Prostate gland (tissue), 2 donors: ENCODE measurements at regions not wholly inside any gene's neighbourhood (a gene's known extent, or its start where the extent isn't known, plus 50 kb on each side); places are given as distances from the start of the nearest gene placed in this dataset.

Experiments used
- DNase-seq: peaks from one replicate; pipeline ENCODE4 v3.0.0-alpha.2; 2019; ENCODE audit warnings: low spot score
- H3K27ac ChIP-seq, 2 donors: fragments of 200-600 bp; sonication (generic); 2 replicates each; pipeline ENCODE4 v1.5.1; 2017 to 2019
- H3K27me3 ChIP-seq: fragments of 200-600 bp; sonication (generic); replicated peaks from 2 replicates; pipeline ENCODE4 v1.5.1; 2019; ENCODE audit not compliant: insufficient read depth
- H3K36me3 ChIP-seq, 2 donors: fragments of 200-600 bp; sonication (generic); 1 replicate in 1 of 2; 2 replicates in 1 of 2; pipeline versions ENCODE4 v1.5.1 to v1.8.1; 2017 to 2019
- H3K4me1 ChIP-seq: fragments of 200-600 bp; sonication (generic); replicated peaks from 2 replicates; pipeline ENCODE4 v1.5.1; 2019
- H3K4me3 ChIP-seq, 2 donors: fragments of 200-600 bp; sonication (generic); 2 replicates each; pipeline ENCODE4 v1.5.1; 2017 to 2019
- H3K9me3 ChIP-seq: fragments of 200-600 bp; sonication (generic); 2 replicates; pipeline ENCODE4 v1.5.1; 2017
- POLR2A ChIP-seq: fragments of 450-650 bp; IDR thresholded peaks from one replicate; pipeline ENCODE4 v1.6.1; 2016; ENCODE audit warnings: antibody characterized with exemption, mild to moderate bottlenecking
- POLR2AphosphoS5 ChIP-seq: sonication (generic); formaldehyde crosslinking; IDR thresholded peaks from one replicate; pipeline ENCODE4 v1.6.1; 2017; ENCODE audit warnings: antibody characterized with exemption
- WGBS: methylation state at CpG from one replicate; pipeline ENCODE4 v1.1.5; 2018; 5-methylcytosine and 5-hydroxymethylcytosine counted together
- intact Hi-C: fragments of 100-400 bp; cut with DNase I; formaldehyde crosslinking; loops from one replicate; pipeline ENCODE4 v1.14.2; 2022
- TF ChIP-seq, protein P1 (sequence below), 4 experiments: fragments of 200-600 bp in 2 of 4; fragments of 450-650 bp in 2 of 4; sonication (generic) in 2 of 4; IDR thresholded peaks; 1 replicate in 3 of 4; 2 replicates in 1 of 4; pipeline ENCODE4 v1.5.1; 2016 to 2019; ENCODE audit warnings: antibody characterized with exemption in 4 of 4, mild to moderate bottlenecking in 2 of 4, moderate library complexity in 2 of 4

- no peaks in the 10 kb centered on the region for H3K36me3 ChIP-seq
- DNase-seq: no peak
- H3K9me3 ChIP-seq: no peaks in the 10 kb centered on the region
- 43% methylated on average over 5 of the region's 5 CpGs for WGBS
- no peak overlapping the region for H3K27ac ChIP-seq
- H3K4me1 ChIP-seq: no peaks in the 10 kb centered on the region
- H3K4me3 ChIP-seq: no peak overlapping the region
- TF ChIP-seq POLR2A: no peak
- H3K27me3 ChIP-seq: no peaks in the 10 kb centered on the region
- intact Hi-C loops: no loop called here
Measured at GRCh38 chr4:74624351-74625151, 169.8 kb downstream of the BTC start.

DNA sequence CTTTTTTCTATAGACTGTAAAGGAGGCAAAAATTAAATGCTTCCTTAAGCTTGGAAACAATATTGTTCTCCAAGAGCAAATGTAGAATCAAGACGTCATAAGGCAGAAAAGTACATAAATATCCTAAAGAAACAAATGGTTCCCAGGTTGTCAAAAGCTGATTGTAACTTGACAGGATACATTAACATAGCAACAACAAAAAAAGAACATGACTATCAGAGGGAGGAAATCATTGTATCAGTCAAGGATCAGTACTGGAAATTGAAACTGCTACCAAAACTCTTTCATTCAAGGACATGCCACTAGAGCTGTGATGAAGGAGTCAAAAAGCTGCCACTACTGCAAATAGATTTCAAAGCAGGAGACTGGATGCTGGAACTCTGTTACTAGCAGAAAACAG, 168.3 kb downstream of the BTC start:
- TF ChIP-seq POLR2A: no peak

DNA sequence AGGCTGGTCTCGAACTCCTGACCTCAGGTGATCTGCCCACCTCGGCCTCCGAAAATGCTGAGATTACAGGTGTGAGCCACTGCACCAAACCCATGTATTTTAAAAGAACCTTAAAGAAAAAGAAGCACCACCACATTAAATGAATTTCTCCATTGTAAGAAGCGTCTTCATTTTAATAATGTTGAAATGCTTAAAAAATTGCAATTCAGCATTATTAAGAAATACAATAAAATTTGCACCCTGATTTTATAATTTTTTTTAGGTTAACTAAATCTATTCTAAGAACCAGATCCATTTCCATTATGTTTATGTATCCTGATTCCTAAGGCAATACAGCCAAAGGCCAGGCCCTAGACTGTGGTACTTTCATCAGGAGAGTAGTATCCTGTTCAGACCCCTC, 167.2 kb downstream of the BTC start:
- no peaks in the 10 kb centered on the region for H3K27me3 ChIP-seq
- H3K36me3 ChIP-seq: no peaks in the 10 kb centered on the region
- H3K4me3 ChIP-seq: no peak overlapping the region
- 96% methylated on average over 4 of the region's 4 CpGs for WGBS
- no peak for DNase-seq
- TF ChIP-seq, protein P1, sequence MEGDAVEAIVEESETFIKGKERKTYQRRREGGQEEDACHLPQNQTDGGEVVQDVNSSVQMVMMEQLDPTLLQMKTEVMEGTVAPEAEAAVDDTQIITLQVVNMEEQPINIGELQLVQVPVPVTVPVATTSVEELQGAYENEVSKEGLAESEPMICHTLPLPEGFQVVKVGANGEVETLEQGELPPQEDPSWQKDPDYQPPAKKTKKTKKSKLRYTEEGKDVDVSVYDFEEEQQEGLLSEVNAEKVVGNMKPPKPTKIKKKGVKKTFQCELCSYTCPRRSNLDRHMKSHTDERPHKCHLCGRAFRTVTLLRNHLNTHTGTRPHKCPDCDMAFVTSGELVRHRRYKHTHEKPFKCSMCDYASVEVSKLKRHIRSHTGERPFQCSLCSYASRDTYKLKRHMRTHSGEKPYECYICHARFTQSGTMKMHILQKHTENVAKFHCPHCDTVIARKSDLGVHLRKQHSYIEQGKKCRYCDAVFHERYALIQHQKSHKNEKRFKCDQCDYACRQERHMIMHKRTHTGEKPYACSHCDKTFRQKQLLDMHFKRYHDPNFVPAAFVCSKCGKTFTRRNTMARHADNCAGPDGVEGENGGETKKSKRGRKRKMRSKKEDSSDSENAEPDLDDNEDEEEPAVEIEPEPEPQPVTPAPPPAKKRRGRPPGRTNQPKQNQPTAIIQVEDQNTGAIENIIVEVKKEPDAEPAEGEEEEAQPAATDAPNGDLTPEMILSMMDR (IDR thresholded peaks at IDR 0.05): no peak
- no peak for TF ChIP-seq POLR2AphosphoS5
- no peak for TF ChIP-seq POLR2A
- intact Hi-C loops: no loop called here
- no peak overlapping the region for H3K27ac ChIP-seq
- no peaks in the 10 kb centered on the region for H3K4me1 ChIP-seq
- H3K9me3 ChIP-seq: no peaks in the 10 kb centered on the region

More for the DNA sequence above, 168.3 kb downstream of the BTC start:
- intact Hi-C loops: no loop called here
- no peak overlapping the region for H3K27ac ChIP-seq
- no peaks in the 10 kb centered on the region for H3K27me3 ChIP-seq
- no peaks in the 10 kb centered on the region for H3K36me3 ChIP-seq
- no peaks in the 10 kb centered on the region for H3K4me1 ChIP-seq
- H3K9me3 ChIP-seq: no peaks in the 10 kb centered on the region
- no peak for DNase-seq
- 55% methylated on average over 1 of the region's 1 CpG for WGBS
- no peak overlapping the region for H3K4me3 ChIP-seq

DNA sequence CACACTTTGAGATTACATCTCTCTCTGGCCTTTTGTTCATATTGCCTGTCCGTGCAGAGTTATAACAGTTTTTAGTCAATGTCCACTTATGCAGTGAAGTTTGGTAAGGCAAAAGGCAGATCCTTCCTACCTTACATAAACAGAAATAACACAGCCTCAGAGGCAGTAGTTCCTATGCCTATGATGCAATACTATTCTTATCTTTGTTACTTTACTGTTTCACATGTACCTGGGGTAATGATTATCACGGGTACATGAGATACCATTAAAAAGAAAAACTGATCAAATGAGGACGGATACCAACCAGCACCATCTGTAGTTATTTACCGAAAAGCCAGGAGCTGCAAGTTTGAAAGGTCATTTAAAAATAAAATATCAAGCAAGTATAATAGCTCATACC, 166.8 kb downstream of the BTC start:
- TF ChIP-seq, protein P1 (IDR thresholded peaks at IDR 0.05): no peak
- TF ChIP-seq POLR2A: no peak
- TF ChIP-seq POLR2AphosphoS5: no peak
- Histone ChIP-seq H3K36me3 (no peaks in the 10 kb centered on the region), H3K4me1 (no peaks in the 10 kb centered on the region), H3K27ac (no peak overlapping the region), H3K9me3 (no peaks in the 10 kb centered on the region), H3K4me3 (no peak overlapping the region), H3K27me3 (no peaks in the 10 kb centered on the region)
- no peak for DNase-seq
- 81% methylated on average over 4 of the region's 4 CpGs for WGBS
- intact Hi-C loops: no loop called here

DNA sequence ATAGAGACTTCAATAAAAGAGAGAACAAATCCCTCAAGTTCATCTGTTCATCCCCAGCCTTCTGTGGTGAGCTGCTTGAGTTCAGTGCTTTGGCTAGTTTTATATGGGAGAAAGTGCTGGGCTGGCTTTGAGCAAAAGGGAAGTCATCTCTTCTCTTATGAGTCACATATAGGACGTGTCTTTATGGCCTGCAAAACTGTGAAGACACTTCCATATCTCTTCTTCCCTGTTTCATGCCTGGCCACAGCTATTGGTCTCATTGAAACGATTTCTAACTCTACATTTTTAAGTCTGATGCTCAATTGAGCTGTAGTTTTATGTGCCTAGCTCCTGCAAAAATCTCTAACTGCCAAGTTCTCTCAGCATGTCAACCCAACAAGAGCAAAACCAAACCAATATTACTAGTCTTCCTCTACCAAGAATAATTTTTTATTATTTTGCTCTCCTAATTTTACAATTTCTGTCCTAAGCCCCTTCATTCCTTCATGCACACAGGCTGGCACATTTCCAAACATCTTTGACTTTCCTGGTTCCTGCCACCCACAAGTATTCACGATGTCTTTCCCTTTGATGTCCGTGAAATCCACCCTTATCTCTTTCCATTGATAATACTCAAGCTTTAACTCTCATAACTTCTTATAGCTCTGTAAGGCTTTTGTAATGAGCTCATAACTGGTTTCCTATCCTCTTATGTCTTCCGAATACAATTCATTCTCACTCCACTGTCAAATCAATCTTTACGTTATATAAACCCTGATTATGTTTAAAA, 165.3 kb downstream of the BTC start:
- no peaks in the 10 kb centered on the region for H3K27me3 ChIP-seq
- no peaks in the 10 kb centered on the region for H3K9me3 ChIP-seq
- no peak overlapping the region for H3K4me3 ChIP-seq
- TF ChIP-seq, protein P1 (IDR thresholded peaks at IDR 0.05): no peak
- TF ChIP-seq POLR2AphosphoS5: no peak
- TF ChIP-seq POLR2A: no peak
- no peak for DNase-seq
- H3K36me3 ChIP-seq: no peaks in the 10 kb centered on the region
- no peaks in the 10 kb centered on the region for H3K4me1 ChIP-seq
- no peak overlapping the region for H3K27ac ChIP-seq
- intact Hi-C loops: no loop called here
- WGBS: 45% methylated on average over 6 of the region's 6 CpGs
